NCI-H187 (cell line): ENCODE measurements at regions not wholly inside any gene's neighbourhood (a gene's known extent, or its start where the extent isn't known, plus 50 kb on each side); places are given as distances from the start of the nearest gene placed in this dataset.
"Not testable (repeated sequence)": the region's sequence is repeated elsewhere in the genome, so short reads cannot be mapped to it uniquely, and the experiment has no call there.

Source experiments
- DNase-seq, 2 experiments: peaks; one replicate each; lab custom pipeline; 2025; lab: John Stamatoyannopoulos, UW

- no peak for DNase-seq
Measured at GRCh38 chr6:170096803-170097504, 193.9 kb downstream of the DLL1 start.

DNA sequence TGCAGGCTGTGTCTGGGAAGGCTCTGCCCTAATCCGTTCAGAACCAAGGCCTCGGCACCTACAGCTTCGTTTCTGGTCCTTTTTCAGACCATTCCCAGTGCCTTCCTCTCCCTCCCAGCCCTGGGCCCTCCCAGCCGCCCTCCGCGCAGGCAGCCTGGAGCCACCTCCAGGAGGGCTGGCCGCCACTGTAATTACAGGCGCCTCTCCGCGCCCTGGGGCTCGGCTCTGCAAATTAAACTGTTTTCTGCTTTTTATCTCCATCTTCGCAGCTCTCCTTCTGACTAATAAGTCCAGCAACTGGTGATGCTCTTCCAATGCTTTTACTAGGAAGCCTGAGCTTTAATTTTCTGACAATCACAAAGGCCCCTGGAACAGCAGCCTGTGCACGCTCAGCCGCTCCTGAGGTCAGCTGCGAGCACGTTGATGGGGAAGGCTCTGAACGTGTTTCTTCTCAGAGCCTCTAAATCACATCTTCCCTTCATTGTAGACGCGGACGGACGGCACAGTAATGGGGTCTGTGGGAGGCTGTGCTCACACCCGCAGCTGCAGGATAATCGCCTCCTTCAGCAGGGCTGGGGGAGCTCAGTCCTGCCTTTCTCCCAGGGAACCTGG, 194.6 kb downstream of the DLL1 start:
- DNase-seq: no peak

DNA sequence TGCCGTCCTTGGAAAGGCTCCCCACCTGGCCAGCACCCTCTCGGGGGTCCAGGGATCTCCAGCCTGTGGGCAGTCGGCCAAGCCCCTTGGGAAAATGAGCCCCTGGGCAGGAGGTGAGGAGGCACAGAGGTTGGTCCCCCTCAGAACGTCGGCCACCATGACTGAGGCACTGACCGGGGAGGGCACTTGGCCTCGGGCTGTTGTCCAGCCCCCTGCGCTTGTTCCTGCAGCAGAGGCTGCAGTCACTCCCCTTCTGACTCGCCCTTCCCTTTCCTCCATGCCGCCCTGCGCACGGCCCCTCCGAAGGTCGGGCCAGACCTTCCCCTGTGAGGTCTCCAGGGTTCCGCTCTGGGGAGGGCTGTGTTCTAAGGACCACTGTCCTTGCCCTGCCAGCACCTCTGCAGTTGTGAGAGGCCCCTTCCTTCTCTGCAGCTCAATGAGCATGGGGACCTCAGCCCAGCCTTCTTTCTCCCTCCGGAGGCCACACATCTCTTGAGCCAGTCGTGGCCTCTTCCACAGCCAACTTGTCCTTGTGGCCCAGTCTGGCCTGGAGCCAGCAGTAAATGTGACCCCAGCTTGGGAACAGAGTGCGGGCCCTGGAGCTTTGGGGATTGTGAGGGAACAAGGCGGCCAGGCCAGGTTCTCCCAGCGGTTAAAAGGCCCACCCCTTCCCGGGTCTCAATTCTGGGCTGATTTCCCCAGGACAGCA, 195.5 kb downstream of the DLL1 start:
- DNase-seq: no peak

- DNase-seq: no peak
Measured at GRCh38 chr6:170094686-170095272, 196.1 kb downstream of the DLL1 start.

DNA sequence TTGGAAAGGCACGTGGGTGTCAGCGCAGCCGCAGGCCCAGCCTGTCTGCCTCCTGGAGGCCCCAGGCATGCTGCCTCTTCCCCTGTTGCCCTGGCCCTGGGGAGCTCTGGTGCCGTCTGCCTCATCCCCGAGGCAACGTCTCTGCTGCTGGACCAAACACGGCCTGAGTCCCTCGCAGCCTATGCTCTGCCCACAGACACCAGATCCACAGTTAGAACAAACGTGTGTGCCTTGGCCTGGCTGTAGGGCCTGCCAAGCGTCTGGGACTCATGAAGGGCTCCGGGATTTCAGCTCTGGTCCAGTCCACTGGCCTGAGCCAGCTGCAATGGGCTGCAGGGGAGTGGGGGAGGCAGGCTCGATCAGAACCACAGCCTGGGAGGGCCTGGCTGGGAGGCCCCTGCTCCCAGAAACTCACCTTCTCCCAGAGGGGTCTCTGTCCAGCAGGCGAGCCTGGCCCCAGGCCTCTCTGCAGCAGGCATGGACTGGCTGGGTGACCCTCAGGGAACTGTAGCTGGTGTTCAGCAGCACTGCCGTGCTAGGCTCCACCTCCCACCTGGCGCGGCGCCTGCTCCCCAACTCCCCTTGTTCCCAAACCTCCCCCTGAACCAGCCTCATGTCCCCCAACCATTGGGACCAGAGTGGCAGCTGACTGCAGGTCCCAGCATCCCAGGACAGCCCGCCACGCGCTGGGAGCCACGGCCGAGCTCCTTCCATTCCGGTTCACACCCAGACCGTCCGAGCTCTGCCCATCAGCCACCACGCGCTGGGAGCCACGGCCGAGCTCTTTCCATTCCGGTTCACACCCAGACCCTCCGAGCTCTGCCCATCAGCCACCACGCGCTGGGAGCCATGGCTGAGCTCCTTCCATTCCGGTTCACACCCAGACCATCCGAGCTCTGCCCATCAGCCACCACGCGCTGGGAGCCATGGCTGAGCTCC, 197.0 kb downstream of the DLL1 start:
- no peak for DNase-seq

- DNase-seq: no peak
Measured at GRCh38 chr6:170093276-170093657, 197.6 kb downstream of the DLL1 start.

DNA sequence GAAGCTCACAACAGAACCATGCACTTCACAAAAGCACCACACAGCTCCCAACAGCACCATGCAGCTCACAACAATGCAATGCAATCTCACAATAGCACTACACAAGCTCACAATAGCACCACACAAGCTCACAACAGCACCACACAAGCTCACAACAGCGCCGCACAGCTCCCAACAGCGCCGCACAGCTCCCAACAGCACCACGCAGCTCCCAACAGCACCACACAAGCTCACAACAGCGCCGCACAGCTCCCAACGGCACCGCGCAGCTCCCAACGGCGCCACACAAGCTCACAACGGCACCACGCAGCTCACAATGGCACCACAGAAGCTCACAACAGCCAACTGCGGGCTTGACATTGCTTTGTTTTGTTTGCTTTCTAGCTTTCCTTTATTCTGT, 198.1 kb downstream of the DLL1 start:
- no peak for DNase-seq

DNA sequence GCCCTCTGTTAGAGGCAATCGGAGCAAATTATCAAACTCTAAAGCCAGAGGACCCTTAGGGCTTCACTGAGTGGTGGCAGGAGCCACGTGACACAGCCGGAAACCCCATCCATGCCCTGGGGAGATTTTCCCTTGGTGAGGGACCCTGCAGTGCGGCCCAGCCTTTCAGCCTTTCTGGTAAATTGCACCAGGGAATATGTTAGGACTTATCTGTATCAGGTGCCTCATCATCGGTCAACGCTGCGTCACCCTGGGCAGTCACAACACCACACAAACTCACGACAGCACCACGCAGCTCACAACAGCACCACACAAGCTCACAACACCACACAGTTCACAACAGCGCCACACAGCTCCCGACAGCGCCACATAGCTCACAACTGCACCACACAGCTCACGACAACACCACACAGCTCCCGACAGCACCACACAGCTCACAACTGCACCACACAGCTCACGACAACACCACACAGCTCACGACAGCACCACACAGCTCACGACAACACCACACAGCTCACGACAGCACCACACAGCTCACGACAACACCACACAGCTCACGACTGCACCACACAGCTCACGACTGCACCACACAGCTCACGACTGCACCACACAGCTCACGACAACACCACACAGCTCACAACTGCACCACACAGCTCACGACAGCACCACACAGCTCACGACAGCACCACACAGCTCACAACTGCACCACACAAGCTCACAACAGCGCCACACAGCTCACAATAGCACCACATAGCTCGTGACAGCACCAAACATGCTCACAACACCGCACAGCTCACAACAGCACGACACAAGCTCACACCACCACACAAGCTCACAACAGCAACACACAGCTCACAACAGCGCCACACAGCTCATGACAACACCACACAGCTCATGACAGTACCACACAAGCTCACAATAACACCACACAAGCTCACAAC, 199.0 kb downstream of the DLL1 start:
- DNase-seq: no peak

DNA sequence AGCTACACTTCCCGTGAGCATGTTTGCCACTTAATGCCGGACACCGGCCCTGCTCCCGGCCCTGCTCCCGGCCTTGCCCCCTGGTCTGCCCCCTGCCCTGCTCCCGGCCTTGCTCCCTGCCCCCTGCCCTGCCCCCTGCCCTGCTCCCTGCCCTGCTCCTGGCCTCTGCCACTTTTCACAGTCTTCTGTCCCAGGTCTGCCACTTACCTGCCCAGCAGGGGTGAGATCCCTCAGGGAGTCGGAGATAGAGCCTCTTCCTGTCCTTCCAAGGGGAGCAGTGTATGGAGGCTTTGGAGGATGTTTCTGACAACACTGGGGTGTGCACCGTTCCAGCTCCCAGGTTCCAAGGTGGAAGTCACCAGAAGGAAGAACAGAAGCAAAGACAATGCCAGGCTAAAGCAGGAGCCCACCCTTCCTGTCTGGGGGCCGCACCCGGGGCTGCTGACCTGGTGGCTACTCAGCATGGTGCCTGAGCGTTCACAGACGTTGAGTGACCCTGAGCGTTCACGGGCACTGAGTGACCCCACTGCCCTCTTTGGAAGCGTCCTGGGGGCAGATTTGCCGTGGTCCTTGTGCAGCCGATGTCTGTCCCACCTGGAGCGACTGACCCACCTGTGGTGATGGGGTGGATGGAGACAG, 199.8 kb downstream of the DLL1 start:
- no peak for DNase-seq

GRCh38 chr6:170090561-170090960, 200.3 kb downstream of the DLL1 start:
- no peak for DNase-seq

- no peak for DNase-seq
Measured at GRCh38 chr6:170089963-170090362, 200.9 kb downstream of the DLL1 start.

DNA sequence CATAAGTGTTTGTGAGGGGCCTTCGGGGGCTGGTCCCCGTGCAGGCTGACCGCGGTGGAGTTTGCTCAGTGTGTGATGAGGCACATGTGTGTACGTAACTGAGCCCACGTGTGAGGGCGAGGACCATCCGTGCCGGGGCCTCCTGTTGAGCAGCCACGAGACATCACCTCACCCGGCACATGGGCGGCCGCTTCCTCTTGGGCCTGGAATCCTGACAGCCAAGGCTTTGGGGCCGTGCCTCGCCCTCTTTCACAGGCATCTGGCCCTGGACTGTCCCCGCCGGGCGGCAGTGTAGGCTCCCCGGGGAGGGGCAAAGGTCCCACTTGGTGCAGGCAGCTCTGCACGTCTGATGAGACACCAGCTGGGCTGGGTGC, 202.3 kb downstream of the DLL1 start:
- DNase-seq: no peak

- no peak for DNase-seq
Measured at GRCh38 chr6:170087941-170088581, 202.8 kb downstream of the DLL1 start.

GRCh38 chr6:170087421-170087780, 203.5 kb downstream of the DLL1 start:
- not testable (repeated sequence) for DNase-seq

DNA sequence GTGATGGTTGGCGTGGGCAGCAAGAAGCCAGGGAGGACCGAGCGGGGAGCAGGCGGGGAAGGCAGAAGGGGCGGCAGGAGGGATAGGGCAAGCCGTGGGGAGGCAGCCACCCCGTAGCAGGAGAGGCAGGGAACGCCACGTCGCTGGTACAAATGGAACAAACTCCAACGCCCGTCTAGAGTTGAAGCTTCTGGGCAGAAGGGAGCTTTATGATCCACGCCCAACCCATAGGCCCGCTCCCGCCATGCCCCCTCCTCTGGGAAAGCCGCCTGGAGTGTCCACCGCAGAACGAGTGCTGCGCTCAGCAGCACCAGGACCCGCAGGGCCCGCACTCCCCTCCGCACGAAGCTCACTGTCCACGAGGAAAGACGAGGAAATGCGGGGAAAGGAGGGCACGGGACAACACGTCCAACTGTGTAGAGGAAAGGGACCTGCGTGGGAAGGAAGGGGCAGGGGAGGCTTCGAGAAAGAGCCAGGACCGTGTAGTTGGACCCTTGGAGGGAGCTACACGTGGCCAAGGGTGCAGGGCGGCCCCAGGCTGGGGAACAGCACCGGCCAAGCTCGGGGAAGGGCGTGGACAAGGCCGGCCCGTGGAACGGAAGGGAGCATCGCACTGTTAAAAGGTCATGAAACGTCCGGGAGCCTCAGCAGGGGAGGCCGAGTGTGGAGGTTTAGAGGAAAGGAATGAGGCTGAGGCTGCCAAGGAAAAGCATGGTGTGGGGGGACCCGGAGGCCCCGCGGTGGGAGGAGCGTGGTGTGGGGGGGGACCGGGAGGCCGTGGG, 204.0 kb downstream of the DLL1 start:
- DNase-seq: no peak

GRCh38 chr6:170085475-170086401, 205.1 kb downstream of the DLL1 start:
- no peak for DNase-seq

DNA sequence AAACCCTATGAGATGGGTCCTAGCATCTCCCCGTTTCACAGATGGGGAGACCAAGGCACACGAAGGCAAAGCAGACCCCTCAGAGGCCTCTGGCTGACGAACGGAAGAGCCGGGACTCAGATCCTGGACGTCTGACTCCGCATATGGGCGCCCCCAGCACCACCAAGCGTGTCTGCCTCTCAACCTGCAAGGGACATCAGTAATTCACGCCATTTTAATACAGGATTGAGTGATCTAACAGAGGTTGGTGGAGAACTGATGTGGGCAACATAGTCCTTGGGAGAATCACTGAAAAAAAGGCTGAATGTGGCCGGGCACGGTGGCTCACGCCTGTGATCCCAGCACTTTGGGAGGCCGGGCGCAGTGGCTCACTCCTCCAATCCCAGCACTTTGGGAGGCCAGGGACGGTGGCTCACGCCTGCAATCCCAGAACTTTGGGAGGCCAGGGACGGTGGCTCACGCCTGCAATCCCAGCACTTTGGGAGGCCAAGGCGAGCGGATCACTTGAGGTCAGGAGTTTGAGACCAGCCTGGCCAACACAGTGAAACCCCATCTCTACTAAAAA, 206.6 kb downstream of the DLL1 start:
- DNase-seq: no peak
